ENCODE measurements at regions not wholly inside any gene's neighbourhood (a gene's known extent, or its start where the extent isn't known, plus 50 kb on each side); places are given as distances from the start of the nearest gene placed in this dataset.

- TF ChIP-seq POLR2A (IDR thresholded peaks at IDR 0.05; ENCODE audit: low read length) (no peak), GATA1 (IDR thresholded peaks at IDR 0.05; ENCODE audit: low read depth, low read length) (no peak)
- no peak for DNase-seq
Measured at GRCh38 chr16:87092958-87093357, 224.2 kb downstream of the C16orf95 start.

GRCh38 chr16:87093804-87094555 is 223.2 kb downstream of the C16orf95 start:
- no peak for TF ChIP-seq POLR2A (IDR thresholded peaks at IDR 0.05; ENCODE audit: low read length)
- TF ChIP-seq GATA1 (IDR thresholded peaks at IDR 0.05; ENCODE audit: low read depth, low read length): no peak
- DNase-seq: no peak

- DNase-seq: no peak
- no peak for TF ChIP-seq GATA1 (IDR thresholded peaks at IDR 0.05; ENCODE audit: low read depth, low read length)
- no peak for TF ChIP-seq POLR2A (IDR thresholded peaks at IDR 0.05; ENCODE audit: low read length)
Measured at GRCh38 chr16:87094556-87094865, 222.7 kb downstream of the C16orf95 start.

GRCh38 chr16:87095271-87095670 is 221.9 kb downstream of the C16orf95 start:
- TF ChIP-seq GATA1 (IDR thresholded peaks at IDR 0.05; ENCODE audit: low read depth, low read length) (no peak), POLR2A (IDR thresholded peaks at IDR 0.05; ENCODE audit: low read length) (no peak)
- no peak for DNase-seq

GRCh38 chr16:87096746-87097333 is 220.4 kb downstream of the C16orf95 start:
- no peak for TF ChIP-seq GATA1 (IDR thresholded peaks at IDR 0.05; ENCODE audit: low read depth, low read length)
- TF ChIP-seq POLR2A (IDR thresholded peaks at IDR 0.05; ENCODE audit: low read length): no peak
- DNase-seq: no peak

- DNase-seq: no peak
- TF ChIP-seq POLR2A (IDR thresholded peaks at IDR 0.05; ENCODE audit: low read length): no peak
- TF ChIP-seq GATA1 (IDR thresholded peaks at IDR 0.05; ENCODE audit: low read depth, low read length): no peak
Measured at GRCh38 chr16:87098361-87098760, 218.8 kb downstream of the C16orf95 start.

- DNase-seq: no peak
- no peak for TF ChIP-seq GATA1 (IDR thresholded peaks at IDR 0.05; ENCODE audit: low read depth, low read length)
- TF ChIP-seq POLR2A (IDR thresholded peaks at IDR 0.05; ENCODE audit: low read length): no peak
Measured at GRCh38 chr16:87098976-87099720, 218.0 kb downstream of the C16orf95 start.

GRCh38 chr16:87100306-87101058 is 216.7 kb downstream of the C16orf95 start:
- DNase-seq: no peak
- no peak for TF ChIP-seq POLR2A (IDR thresholded peaks at IDR 0.05; ENCODE audit: low read length)
- no peak for TF ChIP-seq GATA1 (IDR thresholded peaks at IDR 0.05; ENCODE audit: low read depth, low read length)

GRCh38 chr16:87101903-87102302 is 215.3 kb downstream of the C16orf95 start:
- no peak for DNase-seq

GRCh38 chr16:87107201-87107600 is 210.0 kb downstream of the C16orf95 start:
- no peak for DNase-seq
- TF ChIP-seq POLR2A (IDR thresholded peaks at IDR 0.05; ENCODE audit: low read length) (no peak), GATA1 (IDR thresholded peaks at IDR 0.05; ENCODE audit: low read depth, low read length) (no peak)

More at GRCh38 chr16:87101903-87102302, 215.3 kb downstream of the C16orf95 start:
- no peak for TF ChIP-seq POLR2A (IDR thresholded peaks at IDR 0.05; ENCODE audit: low read length)
- TF ChIP-seq GATA1 (IDR thresholded peaks at IDR 0.05; ENCODE audit: low read depth, low read length): no peak

- TF ChIP-seq GATA1 (IDR thresholded peaks at IDR 0.05; ENCODE audit: low read depth, low read length) (no peak), POLR2A (IDR thresholded peaks at IDR 0.05; ENCODE audit: low read length) (no peak)
- DNase-seq: no peak
Measured at GRCh38 chr16:87108278-87108677, 208.9 kb downstream of the C16orf95 start.

- TF ChIP-seq POLR2A (IDR thresholded peaks at IDR 0.05; ENCODE audit: low read length) (no peak), GATA1 (IDR thresholded peaks at IDR 0.05; ENCODE audit: low read depth, low read length) (no peak)
- DNase-seq: no peak
Measured at GRCh38 chr16:87108941-87109340, 208.3 kb downstream of the C16orf95 start.

- no peak for DNase-seq
- TF ChIP-seq POLR2A (IDR thresholded peaks at IDR 0.05; ENCODE audit: low read length): no peak
- no peak for TF ChIP-seq GATA1 (IDR thresholded peaks at IDR 0.05; ENCODE audit: low read depth, low read length)
Measured at GRCh38 chr16:87114832-87115231, 202.4 kb downstream of the C16orf95 start.

- DNase-seq: no peak
- TF ChIP-seq POLR2A (IDR thresholded peaks at IDR 0.05; ENCODE audit: low read length) (no peak), GATA1 (IDR thresholded peaks at IDR 0.05; ENCODE audit: low read depth, low read length) (no peak)
Measured at GRCh38 chr16:87115646-87116045, 201.5 kb downstream of the C16orf95 start.

Data from erythroblast (primary cell).